MM.1S (cell line): ENCODE measurements at regions not wholly inside any gene's neighbourhood (a gene's known extent, or its start where the extent isn't known, plus 50 kb on each side); places are given as distances from the start of the nearest gene placed in this dataset.

ENCODE experiments used
- DNase-seq: peaks from one replicate; pipeline ENCODE4 v3.0.0-alpha.2; 2015
- H2AFZ ChIP-seq: fragments of 300-600 bp; sonication (generic); 2 replicates; pipeline ENCODE4 v1.6.0; 2016; ENCODE audit warnings: antibody characterized with exemption, low read length
- H3F3A ChIP-seq: fragments of 300-600 bp; sonication (generic); 2 replicates; pipeline ENCODE4 v1.6.1; 2016; ENCODE audit warnings: mild to moderate bottlenecking, antibody characterized with exemption, low read length, moderate library complexity, mixed read lengths; ENCODE audit not compliant: insufficient read depth
- H3K27ac ChIP-seq: fragments of 300-600 bp; sonication (generic); 2 replicates; pipeline ENCODE4 v1.5.1; 2016; ENCODE audit warnings: mild to moderate bottlenecking, low read length
- H3K27me3 ChIP-seq: fragments of 300-600 bp; sonication (generic); replicated peaks from 2 replicates; pipeline ENCODE4 v1.6.0; 2016; ENCODE audit warnings: low read length; ENCODE audit not compliant: insufficient read depth
- H3K36me3 ChIP-seq: fragments of 300-600 bp; sonication (generic); replicated peaks from 2 replicates; pipeline ENCODE4 v1.6.1; 2016; ENCODE audit warnings: mild to moderate bottlenecking, low read length, mixed read lengths; ENCODE audit not compliant: insufficient read depth
- H3K4me1 ChIP-seq: fragments of 300-600 bp; sonication (generic); 2 replicates; pipeline ENCODE4 v1.6.1; 2016; ENCODE audit warnings: low read length, mixed read lengths
- H3K4me2 ChIP-seq: fragments of 300-600 bp; sonication (generic); 2 replicates; pipeline ENCODE4 v1.6.0; 2016; ENCODE audit warnings: low read depth, low read length
- H3K4me3 ChIP-seq: fragments of 300-600 bp; sonication (generic); 2 replicates; pipeline ENCODE4 v1.5.1; 2016; ENCODE audit warnings: low read length, mixed read lengths
- H3K79me2 ChIP-seq: fragments of 300-600 bp; sonication (generic); 2 replicates; pipeline ENCODE4 v1.6.1; 2016; ENCODE audit warnings: mixed run types, low read length, mixed read lengths
- H3K9ac ChIP-seq: fragments of 300-600 bp; sonication (generic); 2 replicates; pipeline ENCODE4 v1.6.1; 2016; ENCODE audit warnings: low read length, mixed read lengths
- H3K9me2 ChIP-seq: fragments of 300-600 bp; sonication (generic); replicated peaks from 2 replicates; pipeline ENCODE4 v1.6.1; 2016; ENCODE audit warnings: mild to moderate bottlenecking, low read length, mixed read lengths; ENCODE audit not compliant: insufficient read depth
- H3K9me3 ChIP-seq: fragments of 300-600 bp; sonication (generic); replicated peaks from 2 replicates; pipeline ENCODE4 v1.6.1; 2016; ENCODE audit warnings: mild to moderate bottlenecking, low read length, mixed read lengths; ENCODE audit not compliant: insufficient read depth
- H4K20me1 ChIP-seq: fragments of 300-600 bp; sonication (generic); 2 replicates; pipeline ENCODE4 v1.6.1; 2016; ENCODE audit warnings: mild to moderate bottlenecking, low read length, moderate library complexity, mixed read lengths; ENCODE audit not compliant: insufficient read depth
- EZH2 ChIP-seq: fragments of 300-600 bp; sonication (generic); optimal IDR thresholded peaks from 2 replicates; pipeline ENCODE3; 2017; ENCODE audit warnings: low read depth, mild to moderate bottlenecking, antibody characterized with exemption, low read length, mixed read lengths
- EZH2phosphoT487 ChIP-seq: fragments of 300-600 bp; sonication (generic); IDR thresholded peaks from 2 replicates; pipeline ENCODE4 v1.6.1; 2018; ENCODE audit warnings: antibody characterized with exemption, low read length
- TF ChIP-seq, protein P1 (sequence below): fragments of 300-600 bp; sonication (generic); IDR thresholded peaks from 2 replicates; pipeline ENCODE4 v1.5.1; 2016; ENCODE audit warnings: antibody characterized with exemption, low read length, mixed read lengths

DNA sequence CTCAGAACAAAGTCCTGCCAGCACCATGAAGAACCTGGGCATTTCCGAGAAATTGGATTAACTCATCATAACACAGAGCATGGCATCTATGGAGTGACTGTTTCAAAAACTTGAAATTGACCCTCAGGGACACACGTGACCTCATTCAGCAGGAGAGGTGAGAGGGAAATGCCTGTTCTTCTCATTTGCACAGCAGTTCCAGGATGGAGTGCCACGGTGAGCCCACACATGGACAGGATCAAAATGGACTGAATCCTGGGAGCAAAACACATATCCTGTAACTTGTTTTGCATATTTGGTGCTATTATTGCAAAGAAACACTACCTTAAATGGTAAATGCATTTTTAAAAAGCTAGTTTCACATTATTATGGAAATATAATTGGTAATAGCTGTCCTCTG lies 256.1 kb upstream of the IRX2 start:
- H3K4me2 ChIP-seq, result no peak overlapping the region
- TF ChIP-seq EZH2 (no peak), EZH2phosphoT487 (no peak)
- TF ChIP-seq, protein P1, sequence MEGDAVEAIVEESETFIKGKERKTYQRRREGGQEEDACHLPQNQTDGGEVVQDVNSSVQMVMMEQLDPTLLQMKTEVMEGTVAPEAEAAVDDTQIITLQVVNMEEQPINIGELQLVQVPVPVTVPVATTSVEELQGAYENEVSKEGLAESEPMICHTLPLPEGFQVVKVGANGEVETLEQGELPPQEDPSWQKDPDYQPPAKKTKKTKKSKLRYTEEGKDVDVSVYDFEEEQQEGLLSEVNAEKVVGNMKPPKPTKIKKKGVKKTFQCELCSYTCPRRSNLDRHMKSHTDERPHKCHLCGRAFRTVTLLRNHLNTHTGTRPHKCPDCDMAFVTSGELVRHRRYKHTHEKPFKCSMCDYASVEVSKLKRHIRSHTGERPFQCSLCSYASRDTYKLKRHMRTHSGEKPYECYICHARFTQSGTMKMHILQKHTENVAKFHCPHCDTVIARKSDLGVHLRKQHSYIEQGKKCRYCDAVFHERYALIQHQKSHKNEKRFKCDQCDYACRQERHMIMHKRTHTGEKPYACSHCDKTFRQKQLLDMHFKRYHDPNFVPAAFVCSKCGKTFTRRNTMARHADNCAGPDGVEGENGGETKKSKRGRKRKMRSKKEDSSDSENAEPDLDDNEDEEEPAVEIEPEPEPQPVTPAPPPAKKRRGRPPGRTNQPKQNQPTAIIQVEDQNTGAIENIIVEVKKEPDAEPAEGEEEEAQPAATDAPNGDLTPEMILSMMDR, result no peak
- H3K27me3 ChIP-seq, result no peaks in the 10 kb centered on the region
- H3K9me2 ChIP-seq, result no peaks in the 10 kb centered on the region
- no peaks in the 10 kb centered on the region for H3F3A ChIP-seq
- DNase-seq, result no peak
- H3K79me2 ChIP-seq, result no peaks in the 10 kb centered on the region
- no peak overlapping the region for H2AFZ ChIP-seq
- no peaks in the 10 kb centered on the region for H3K36me3 ChIP-seq
- no peaks in the 10 kb centered on the region for H4K20me1 ChIP-seq
- no peaks in the 10 kb centered on the region for H3K4me1 ChIP-seq
- H3K27ac ChIP-seq, result no peak overlapping the region
- H3K9me3 ChIP-seq, result no peaks in the 10 kb centered on the region
- no peak overlapping the region for H3K4me3 ChIP-seq
- H3K9ac ChIP-seq, result no peak overlapping the region

DNA sequence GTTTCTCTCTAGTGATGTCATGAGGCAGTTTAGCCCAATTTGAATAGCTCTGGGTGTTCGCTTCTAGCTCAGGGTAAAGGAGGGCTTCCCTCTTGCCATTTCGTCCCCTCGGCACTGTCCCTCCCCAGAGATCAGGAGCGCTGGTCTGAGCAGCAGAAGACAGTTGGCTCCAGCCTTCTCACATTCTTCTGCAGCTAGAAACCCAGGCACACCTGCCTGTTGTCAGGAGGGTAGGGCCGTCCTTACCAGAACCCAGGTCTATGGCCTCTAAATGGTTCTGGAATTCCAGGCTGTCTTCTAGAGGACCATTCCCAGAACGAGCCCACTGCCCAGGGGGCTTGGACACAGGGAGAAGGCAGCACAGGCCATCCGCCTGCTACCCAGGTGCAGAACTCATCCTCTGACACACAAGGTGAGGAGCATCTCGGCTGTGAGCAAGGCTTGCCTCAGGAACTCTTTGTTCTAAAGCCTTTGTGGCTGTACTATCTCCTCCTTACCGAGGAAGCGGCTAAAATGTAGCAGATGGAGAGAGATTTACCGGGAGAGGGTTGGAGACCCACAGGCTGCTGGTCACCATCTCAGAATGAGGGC lies 255.6 kb upstream of the IRX2 start:
- no peak for TF ChIP-seq EZH2phosphoT487
- TF ChIP-seq EZH2, result no peak
- TF ChIP-seq, protein P1, result no peak
- H3K79me2 ChIP-seq, result no peaks in the 10 kb centered on the region
- DNase-seq, result no peak

DNA sequence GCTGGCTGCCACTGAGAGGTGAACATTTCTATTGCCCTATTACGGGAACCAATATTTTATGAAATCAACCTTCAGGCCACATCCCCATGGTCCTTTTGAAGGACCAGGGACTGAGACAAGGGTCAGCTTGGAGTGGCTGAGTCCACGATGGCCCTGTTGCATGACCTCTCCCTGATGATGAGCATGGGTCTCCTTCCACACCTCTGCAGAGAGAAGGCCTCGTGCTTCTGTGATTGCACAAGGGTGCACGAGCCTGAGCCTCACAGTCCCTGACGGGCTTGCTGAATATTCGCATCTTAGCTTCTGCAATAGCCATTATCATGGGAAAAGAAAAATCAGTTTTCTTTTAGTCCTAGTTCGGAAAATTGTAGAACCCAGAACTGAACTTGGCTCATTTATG lies 255.0 kb upstream of the IRX2 start:
- H3F3A ChIP-seq, result no peaks in the 10 kb centered on the region
- no peak overlapping the region for H3K4me3 ChIP-seq
- H3K9ac ChIP-seq, result no peak overlapping the region
- no peaks in the 10 kb centered on the region for H3K27me3 ChIP-seq
- no peaks in the 10 kb centered on the region for H4K20me1 ChIP-seq
- H3K79me2 ChIP-seq, result no peaks in the 10 kb centered on the region
- no peak overlapping the region for H2AFZ ChIP-seq
- DNase-seq, result no peak
- H3K9me3 ChIP-seq, result no peaks in the 10 kb centered on the region
- H3K9me2 ChIP-seq, result no peaks in the 10 kb centered on the region
- no peaks in the 10 kb centered on the region for H3K36me3 ChIP-seq
- no peak overlapping the region for H3K4me2 ChIP-seq
- no peaks in the 10 kb centered on the region for H3K4me1 ChIP-seq
- H3K27ac ChIP-seq, result no peak overlapping the region
- TF ChIP-seq EZH2 (no peak), EZH2phosphoT487 (no peak)
- TF ChIP-seq, protein P1, result no peak

More for the DNA sequence above, 255.6 kb upstream of the IRX2 start:
- Histone ChIP-seq H3K4me1 (no peaks in the 10 kb centered on the region), H3K4me2 (no peak overlapping the region), H3K9me2 (no peaks in the 10 kb centered on the region), H3F3A (no peaks in the 10 kb centered on the region), H3K27ac (no peak overlapping the region), H4K20me1 (no peaks in the 10 kb centered on the region), H3K9ac (no peak overlapping the region), H3K9me3 (no peaks in the 10 kb centered on the region), H2AFZ (no peak overlapping the region), H3K4me3 (no peak overlapping the region), H3K27me3 (no peaks in the 10 kb centered on the region), H3K36me3 (no peaks in the 10 kb centered on the region)
